ENCODE measurements at regions not wholly inside any gene's neighbourhood (a gene's known extent, or its start where the extent isn't known, plus 50 kb on each side); places are given as distances from the start of the nearest gene placed in this dataset.

GRCh38 chr18:53789376-53790247 is 434.9 kb downstream of the MBD2 start:
- Histone ChIP-seq H3K4me3 (ENCODE audit: low read depth, low read length) (no peak overlapping the region), H3K27ac (ENCODE audit: low read depth, low read length) (no peak overlapping the region)

DNA sequence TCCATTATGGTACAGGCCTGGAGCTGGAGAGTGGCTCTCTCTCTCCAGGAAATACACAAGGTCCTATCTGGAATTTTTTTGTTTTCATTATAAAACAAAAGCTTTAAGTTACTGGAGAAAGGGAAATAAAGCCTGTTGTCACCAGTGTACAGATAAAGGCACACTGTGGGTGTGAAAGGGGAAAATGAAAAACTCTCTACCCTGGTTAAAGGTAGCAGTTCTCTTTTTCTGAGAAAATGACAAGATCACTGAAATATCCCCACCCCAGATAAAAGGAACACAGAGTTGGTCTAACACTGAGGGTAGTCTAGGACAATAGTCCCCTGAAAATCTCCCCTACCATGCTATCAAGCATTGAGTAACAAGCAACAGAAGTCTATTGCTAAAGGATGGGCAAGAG is 438.7 kb downstream of the MBD2 start:
- no peaks in the 10 kb centered on the region for H3K4me1 ChIP-seq (ENCODE audit: control insufficient read depth, insufficient read depth, low read length)
- H3K27me3 ChIP-seq (ENCODE audit: control insufficient read depth, insufficient read depth, low read length) = no peaks in the 10 kb centered on the region
- no peak overlapping the region for H3K27ac ChIP-seq (ENCODE audit: low read depth, low read length)
- no peaks in the 10 kb centered on the region for H3K9me3 ChIP-seq (ENCODE audit: control insufficient read depth, insufficient read depth, low read depth, low read length)
- H3K36me3 ChIP-seq (ENCODE audit: control insufficient read depth, insufficient read depth, low read length) = no peaks in the 10 kb centered on the region
- H3K4me3 ChIP-seq (ENCODE audit: low read depth, low read length) = no peak overlapping the region
- no peak overlapping the region for H3K9ac ChIP-seq (ENCODE audit: low read length)

More at GRCh38 chr18:53789376-53790247, 434.9 kb downstream of the MBD2 start:
- H3K9ac ChIP-seq (ENCODE audit: low read length) = no peak overlapping the region
- no peaks in the 10 kb centered on the region for H3K36me3 ChIP-seq (ENCODE audit: control insufficient read depth, insufficient read depth, low read length)
- H3K4me1 ChIP-seq (ENCODE audit: control insufficient read depth, insufficient read depth, low read length) = no peaks in the 10 kb centered on the region
- H3K9me3 ChIP-seq (ENCODE audit: control insufficient read depth, insufficient read depth, low read depth, low read length) = no peaks in the 10 kb centered on the region
- no peaks in the 10 kb centered on the region for H3K27me3 ChIP-seq (ENCODE audit: control insufficient read depth, insufficient read depth, low read length)

DNA sequence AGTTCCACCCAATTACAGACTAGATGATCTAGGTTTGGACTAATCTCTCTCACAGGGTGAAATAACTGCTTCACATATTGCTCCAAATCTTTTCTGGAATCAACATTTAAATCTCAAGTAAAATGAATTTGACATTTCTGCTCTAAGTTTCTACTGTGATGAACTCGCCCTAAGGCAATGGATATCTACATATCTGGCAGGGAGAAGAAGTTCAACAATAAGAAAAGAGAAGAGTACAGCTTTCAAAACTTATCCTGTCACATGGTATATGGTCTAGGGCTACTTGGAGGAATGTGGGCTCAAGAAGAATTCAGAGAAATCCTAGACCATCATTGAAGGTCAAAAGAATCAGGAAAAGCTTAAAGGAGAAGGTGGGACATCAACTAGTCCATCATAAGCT is 440.2 kb downstream of the MBD2 start:
- no peaks in the 10 kb centered on the region for H3K9me3 ChIP-seq (ENCODE audit: control insufficient read depth, insufficient read depth, low read depth, low read length)
- H3K36me3 ChIP-seq (ENCODE audit: control insufficient read depth, insufficient read depth, low read length) = no peaks in the 10 kb centered on the region
- no peaks in the 10 kb centered on the region for H3K4me1 ChIP-seq (ENCODE audit: control insufficient read depth, insufficient read depth, low read length)
- H3K9ac ChIP-seq (ENCODE audit: low read length) = no peak overlapping the region
- no peaks in the 10 kb centered on the region for H3K27me3 ChIP-seq (ENCODE audit: control insufficient read depth, insufficient read depth, low read length)
- H3K27ac ChIP-seq (ENCODE audit: low read depth, low read length) = no peak overlapping the region
- H3K4me3 ChIP-seq (ENCODE audit: low read depth, low read length) = no peak overlapping the region

DNA sequence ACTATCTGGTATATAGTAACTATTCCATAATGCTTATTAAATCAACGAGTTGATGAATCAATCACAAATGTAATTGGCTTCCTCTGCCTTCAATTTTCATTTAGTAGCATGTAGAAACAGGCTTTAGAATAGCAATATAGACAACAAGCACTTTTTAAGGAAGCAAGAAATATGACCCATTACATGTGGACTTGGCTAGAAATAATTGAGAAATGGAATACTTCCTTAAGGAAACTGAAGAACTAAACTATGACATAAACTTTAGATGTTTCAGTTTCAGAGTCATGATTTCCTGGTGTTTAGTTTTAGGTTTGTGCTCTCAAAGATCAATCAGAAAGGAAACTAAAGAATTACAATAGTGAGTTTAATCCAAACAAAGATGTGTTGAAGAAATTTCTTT is 443.8 kb downstream of the MBD2 start:
- no peaks in the 10 kb centered on the region for H3K27me3 ChIP-seq (ENCODE audit: control insufficient read depth, insufficient read depth, low read length)
- H3K4me1 ChIP-seq (ENCODE audit: control insufficient read depth, insufficient read depth, low read length) = no peaks in the 10 kb centered on the region
- H3K4me3 ChIP-seq (ENCODE audit: low read depth, low read length) = no peak overlapping the region
- H3K36me3 ChIP-seq (ENCODE audit: control insufficient read depth, insufficient read depth, low read length) = no peaks in the 10 kb centered on the region
- H3K27ac ChIP-seq (ENCODE audit: low read depth, low read length) = no peak overlapping the region
- H3K9me3 ChIP-seq (ENCODE audit: control insufficient read depth, insufficient read depth, low read depth, low read length) = no peaks in the 10 kb centered on the region
- H3K9ac ChIP-seq (ENCODE audit: low read length) = no peak overlapping the region

DNA sequence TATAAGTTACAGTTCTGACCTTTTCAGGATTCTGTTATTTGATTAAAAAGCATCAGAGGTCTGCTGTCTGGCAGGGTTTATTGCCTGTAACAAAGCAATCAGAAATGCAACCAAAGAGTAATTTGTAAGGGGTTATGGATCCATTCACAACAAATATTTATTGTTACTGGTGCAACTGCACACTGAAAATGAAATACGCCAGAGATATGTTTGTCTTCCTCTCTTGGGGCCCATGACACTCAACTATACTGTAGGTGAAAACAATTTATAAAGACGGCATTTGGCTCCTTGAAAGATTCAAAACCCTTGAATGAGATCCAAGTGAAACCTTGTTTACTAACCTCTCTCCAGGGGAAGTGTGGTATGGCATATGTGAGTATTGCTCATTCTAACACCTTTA is 452.2 kb downstream of the MBD2 start:
- Histone ChIP-seq H3K27ac (ENCODE audit: low read depth, low read length) (no peak overlapping the region), H3K9ac (ENCODE audit: low read length) (no peak overlapping the region), H3K4me3 (ENCODE audit: low read depth, low read length) (no peak overlapping the region), H3K4me1 (ENCODE audit: control insufficient read depth, insufficient read depth, low read length) (no peaks in the 10 kb centered on the region), H3K9me3 (ENCODE audit: control insufficient read depth, insufficient read depth, low read depth, low read length) (no peaks in the 10 kb centered on the region), H3K27me3 (ENCODE audit: control insufficient read depth, insufficient read depth, low read length) (no peaks in the 10 kb centered on the region), H3K36me3 (ENCODE audit: control insufficient read depth, insufficient read depth, low read length) (no peaks in the 10 kb centered on the region)

GRCh38 chr18:53771664-53772063 is 452.8 kb downstream of the MBD2 start:
- H3K9me3 ChIP-seq (ENCODE audit: control insufficient read depth, insufficient read depth, low read depth, low read length) = no peaks in the 10 kb centered on the region
- no peaks in the 10 kb centered on the region for H3K4me1 ChIP-seq (ENCODE audit: control insufficient read depth, insufficient read depth, low read length)
- no peaks in the 10 kb centered on the region for H3K27me3 ChIP-seq (ENCODE audit: control insufficient read depth, insufficient read depth, low read length)
- H3K36me3 ChIP-seq (ENCODE audit: control insufficient read depth, insufficient read depth, low read length) = no peaks in the 10 kb centered on the region
- H3K27ac ChIP-seq (ENCODE audit: low read depth, low read length) = no peak overlapping the region
- H3K9ac ChIP-seq (ENCODE audit: low read length) = no peak overlapping the region
- no peak overlapping the region for H3K4me3 ChIP-seq (ENCODE audit: low read depth, low read length)

- Histone ChIP-seq H3K9me3 (ENCODE audit: control insufficient read depth, insufficient read depth, low read depth, low read length) (no peaks in the 10 kb centered on the region), H3K27ac (ENCODE audit: low read depth, low read length) (no peak overlapping the region), H3K27me3 (ENCODE audit: control insufficient read depth, insufficient read depth, low read length) (no peaks in the 10 kb centered on the region), H3K36me3 (ENCODE audit: control insufficient read depth, insufficient read depth, low read length) (no peaks in the 10 kb centered on the region), H3K9ac (ENCODE audit: low read length) (no peak overlapping the region), H3K4me3 (ENCODE audit: low read depth, low read length) (no peak overlapping the region), H3K4me1 (ENCODE audit: control insufficient read depth, insufficient read depth, low read length) (no peaks in the 10 kb centered on the region)
These were observed 459.3 kb downstream of the MBD2 start for GRCh38 chr18:53765211-53765610.

DNA sequence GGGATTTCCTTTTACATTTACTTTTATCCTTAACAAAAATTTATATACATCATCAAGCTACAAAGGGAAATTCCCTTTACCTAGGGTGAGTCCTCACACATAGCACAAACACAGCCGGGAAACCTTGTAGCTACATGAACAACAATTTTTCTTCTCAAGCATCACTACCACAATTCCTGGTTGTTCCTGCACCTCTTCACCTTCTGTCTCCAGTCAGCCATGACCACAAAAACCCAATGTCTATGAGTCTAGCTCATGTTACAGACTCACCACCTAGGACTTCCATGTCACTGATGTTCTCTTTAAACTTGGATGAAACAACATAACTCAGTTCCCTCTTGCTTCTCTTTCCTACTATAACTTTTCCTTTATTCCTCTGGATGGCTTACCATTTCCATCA is 460.4 kb downstream of the MBD2 start:
- Histone ChIP-seq H3K4me1 (ENCODE audit: control insufficient read depth, insufficient read depth, low read length) (no peaks in the 10 kb centered on the region), H3K4me3 (ENCODE audit: low read depth, low read length) (no peak overlapping the region), H3K9me3 (ENCODE audit: control insufficient read depth, insufficient read depth, low read depth, low read length) (no peaks in the 10 kb centered on the region), H3K9ac (ENCODE audit: low read length) (no peak overlapping the region), H3K27me3 (ENCODE audit: control insufficient read depth, insufficient read depth, low read length) (no peaks in the 10 kb centered on the region), H3K36me3 (ENCODE audit: control insufficient read depth, insufficient read depth, low read length) (no peaks in the 10 kb centered on the region), H3K27ac (ENCODE audit: low read depth, low read length) (no peak overlapping the region)

- no peaks in the 10 kb centered on the region for H3K36me3 ChIP-seq (ENCODE audit: control insufficient read depth, insufficient read depth, low read length)
- no peaks in the 10 kb centered on the region for H3K4me1 ChIP-seq (ENCODE audit: control insufficient read depth, insufficient read depth, low read length)
- H3K4me3 ChIP-seq (ENCODE audit: low read depth, low read length) = no peak overlapping the region
- H3K27ac ChIP-seq (ENCODE audit: low read depth, low read length) = no peak overlapping the region
- H3K9ac ChIP-seq (ENCODE audit: low read length) = no peak overlapping the region
- H3K27me3 ChIP-seq (ENCODE audit: control insufficient read depth, insufficient read depth, low read length) = no peaks in the 10 kb centered on the region
- H3K9me3 ChIP-seq (ENCODE audit: control insufficient read depth, insufficient read depth, low read depth, low read length) = no peaks in the 10 kb centered on the region
These were observed 467.1 kb downstream of the MBD2 start for GRCh38 chr18:53757328-53757727.

GRCh38 chr18:53756610-53756972 is 467.9 kb downstream of the MBD2 start:
- Histone ChIP-seq H3K27ac (ENCODE audit: low read depth, low read length) (no peak overlapping the region), H3K4me1 (ENCODE audit: control insufficient read depth, insufficient read depth, low read length) (no peaks in the 10 kb centered on the region), H3K4me3 (ENCODE audit: low read depth, low read length) (no peak overlapping the region), H3K9me3 (ENCODE audit: control insufficient read depth, insufficient read depth, low read depth, low read length) (no peaks in the 10 kb centered on the region), H3K27me3 (ENCODE audit: control insufficient read depth, insufficient read depth, low read length) (no peaks in the 10 kb centered on the region), H3K36me3 (ENCODE audit: control insufficient read depth, insufficient read depth, low read length) (no peaks in the 10 kb centered on the region), H3K9ac (ENCODE audit: low read length) (no peak overlapping the region)

DNA sequence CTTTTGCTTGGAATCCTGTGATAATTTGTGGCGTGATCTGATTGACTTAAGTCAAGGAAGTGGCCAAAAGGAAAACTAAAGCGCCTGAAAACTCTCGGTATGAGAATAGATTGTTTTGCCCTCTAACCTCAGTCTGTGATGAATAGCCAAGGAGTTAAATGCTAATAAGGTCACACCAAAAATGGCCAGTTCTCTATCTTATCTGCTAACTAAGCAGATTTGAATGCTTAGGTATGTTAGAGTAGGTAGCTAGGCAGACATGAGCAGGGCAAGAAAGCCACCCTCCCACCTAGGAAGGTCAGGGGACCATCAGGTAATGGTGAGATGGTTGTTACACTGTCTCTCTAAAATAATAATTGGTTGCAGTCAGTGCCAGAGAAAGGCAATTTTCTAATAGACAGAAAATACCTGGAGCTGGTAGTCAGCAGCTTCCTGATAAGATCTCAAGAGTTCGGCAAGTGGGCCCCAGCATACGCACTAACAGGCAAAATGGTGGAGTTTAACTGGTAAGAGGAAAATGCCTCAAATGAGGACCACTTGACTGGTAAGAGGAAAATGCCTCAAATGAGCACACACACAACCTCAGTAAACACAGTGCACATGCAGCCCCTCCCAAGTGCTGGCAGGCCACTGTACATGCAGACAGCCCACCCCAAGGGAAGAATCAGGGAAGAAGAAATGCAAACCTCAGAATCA is 468.4 kb downstream of the MBD2 start:
- Histone ChIP-seq H3K9ac (ENCODE audit: low read length) (no peak overlapping the region), H3K27me3 (ENCODE audit: control insufficient read depth, insufficient read depth, low read length) (no peaks in the 10 kb centered on the region), H3K36me3 (ENCODE audit: control insufficient read depth, insufficient read depth, low read length) (no peaks in the 10 kb centered on the region), H3K4me3 (ENCODE audit: low read depth, low read length) (no peak overlapping the region), H3K4me1 (ENCODE audit: control insufficient read depth, insufficient read depth, low read length) (no peaks in the 10 kb centered on the region), H3K9me3 (ENCODE audit: control insufficient read depth, insufficient read depth, low read depth, low read length) (no peaks in the 10 kb centered on the region), H3K27ac (ENCODE audit: low read depth, low read length) (no peak overlapping the region)
